OCI-LY7 (cell line): ENCODE measurements at regions not wholly inside any gene's neighbourhood (a gene's known extent, or its start where the extent isn't known, plus 50 kb on each side); places are given as distances from the start of the nearest gene placed in this dataset.

Experiments
- BruUV-seq: library from RNA; stranded (reverse); fragments of 400-500 nt; replicated peaks from 2 replicates; lab custom pipeline; 2021; lab: Mats Ljungman, UMichigan
- CTCF ChIA-PET: fragments of 300-600 bp; sonication (Branson Sonifier 250); formaldehyde crosslinking; loops from one replicate; lab custom pipeline; 2022; ENCODE audit warnings: antibody characterized with exemption; ENCODE audit not compliant: unreplicated experiment; lab: Charles Lee
- POLR2A ChIA-PET: fragments of 300-600 bp; sonication (Branson Sonifier 250); formaldehyde crosslinking; loops from one replicate; lab custom pipeline; 2022; ENCODE audit warnings: antibody characterized with exemption; lab: Charles Lee
- DNase-seq: peaks from one replicate; pipeline ENCODE4 v3.0.0-alpha.2; 2015; ENCODE audit warnings: low spot score
- H2AFZ ChIP-seq: fragments of 200-600 bp; sonication (generic), shearing (Covaris generic); 2 replicates; pipeline ENCODE4 v1.6.1; 2014; ENCODE audit warnings: mild to moderate bottlenecking, antibody characterized with exemption, low read length, moderate library complexity
- H3K27ac ChIP-seq: fragments of 200-600 bp; sonication (generic); 2 replicates; pipeline ENCODE4 v1.5.1; 2014; ENCODE audit warnings: mixed run types, low read depth, mild to moderate bottlenecking, moderate library complexity, low read length, inconsistent platforms; ENCODE audit not compliant: poor library complexity, severe bottlenecking
- H3K36me3 ChIP-seq: fragments of 200-600 bp; sonication (generic); 2 replicates; pipeline ENCODE4 v1.6.1; 2014; ENCODE audit warnings: mild to moderate bottlenecking, antibody characterized with exemption, low read length, moderate library complexity, mixed read lengths; ENCODE audit not compliant: insufficient read depth
- H3K4me1 ChIP-seq: fragments of 200-600 bp; sonication (generic); 2 replicates; pipeline ENCODE4 v1.5.1; 2014; ENCODE audit warnings: mild to moderate bottlenecking, low read length; ENCODE audit not compliant: insufficient read depth, poor library complexity, severe bottlenecking
- H3K4me2 ChIP-seq: fragments of 200-600 bp; sonication (generic); 2 replicates; pipeline ENCODE4 v1.6.1; 2014; ENCODE audit warnings: mild to moderate bottlenecking, low read length
- H3K4me3 ChIP-seq: fragments of 200-600 bp; sonication (generic); 2 replicates; pipeline ENCODE4 v1.5.1; 2014; ENCODE audit warnings: mild to moderate bottlenecking, low read depth, low read length; ENCODE audit not compliant: poor library complexity, severe bottlenecking
- H3K79me2 ChIP-seq: fragments of 200-600 bp; sonication (generic); 2 replicates; pipeline ENCODE4 v1.6.1; 2016; ENCODE audit warnings: low read depth, mild to moderate bottlenecking, low read length, moderate library complexity, mixed read lengths; ENCODE audit not compliant: insufficient read depth
- H3K9me2 ChIP-seq: fragments of 200-600 bp; sonication (generic); 2 replicates; pipeline ENCODE4 v1.6.1; 2016; ENCODE audit warnings: mild to moderate bottlenecking, low read length, mixed read lengths; ENCODE audit not compliant: insufficient read depth
- H3K9me3 ChIP-seq: fragments of 200-600 bp; sonication (generic); 2 replicates; pipeline ENCODE4 v1.6.1; 2014; ENCODE audit warnings: mild to moderate bottlenecking, mixed run types, low read length, mixed read lengths
- H4K20me1 ChIP-seq: fragments of 200-600 bp; sonication (generic); 2 replicates; pipeline ENCODE4 v1.6.1; 2014; ENCODE audit warnings: mild to moderate bottlenecking, antibody characterized with exemption, low read length, moderate library complexity, mixed read lengths; ENCODE audit not compliant: insufficient read depth
- CTCF ChIP-seq: fragments of 200-600 bp; sonication (generic); conservative IDR thresholded peaks from 2 replicates; pipeline ENCODE4 v1.5.1; 2014; ENCODE audit warnings: mild to moderate bottlenecking, antibody characterized with exemption, low read length, moderate library complexity, mixed read lengths
- EZH2phosphoT487 ChIP-seq: fragments of 200-600 bp; sonication (generic); IDR thresholded peaks from 2 replicates; pipeline ENCODE4 v1.6.1; 2018; ENCODE audit warnings: low read depth, borderline replicate concordance, mild to moderate bottlenecking, mixed run types, antibody characterized with exemption, low read length, moderate library complexity, mixed read lengths
- intact Hi-C: fragments of 100-400 bp; cut with micrococcal nuclease; formaldehyde crosslinking; loops from one replicate; pipeline ENCODE4 v1.10.0; 2022; ENCODE audit not compliant: unreplicated experiment

GRCh38 chr20:48562586-48563116, 265.1 kb downstream of the PREX1 start:
- H3K4me3 ChIP-seq, result no peak overlapping the region
- no peaks in the 10 kb centered on the region for H3K36me3 ChIP-seq
- no peaks in the 10 kb centered on the region for H3K4me1 ChIP-seq
- intact Hi-C loops, result no loop called here
- no peaks in the 10 kb centered on the region for H4K20me1 ChIP-seq
- H3K79me2 ChIP-seq, result no peaks in the 10 kb centered on the region
- CTCF ChIA-PET, result no interaction called here
- no peak for DNase-seq
- POLR2A ChIA-PET, result no interaction called here
- no peaks in the 10 kb centered on the region for H3K9me2 ChIP-seq
- no peak for TF ChIP-seq CTCF
- no peak for TF ChIP-seq EZH2phosphoT487
- H3K27ac ChIP-seq, result no peak overlapping the region
- H3K9me3 ChIP-seq, result no peaks in the 10 kb centered on the region
- no TSS peak for BruUV-seq
- H2AFZ ChIP-seq, result no peak overlapping the region
- no peak overlapping the region for H3K4me2 ChIP-seq

GRCh38 chr20:48558906-48559305, 268.9 kb downstream of the PREX1 start:
- DNase-seq, result no peak
- no TSS peak for BruUV-seq

More at GRCh38 chr20:48558906-48559305, 268.9 kb downstream of the PREX1 start:
- no peaks in the 10 kb centered on the region for H3K9me3 ChIP-seq
- intact Hi-C loops, result no loop called here
- H2AFZ ChIP-seq, result no peak overlapping the region
- H3K4me1 ChIP-seq, result no peaks in the 10 kb centered on the region
- no peak overlapping the region for H3K4me2 ChIP-seq
- H3K27ac ChIP-seq, result no peak overlapping the region
- POLR2A ChIA-PET, result interaction anchor here (0.6 kb wide), 1 partner anchor 604 kb away, joined by 5 read pairs; no protein-coding TSS in a partner anchor
- no peaks in the 10 kb centered on the region for H3K9me2 ChIP-seq
- H4K20me1 ChIP-seq, result no peaks in the 10 kb centered on the region; the same call in 1 of the 2 replicates
- H3K36me3 ChIP-seq, result no peaks in the 10 kb centered on the region
- TF ChIP-seq CTCF (no peak), EZH2phosphoT487 (no peak)
- CTCF ChIA-PET, result interaction anchor here (0.7 kb wide), 1 partner anchor 1412 kb away, joined by 4 read pairs; no protein-coding TSS in a partner anchor
- no peak overlapping the region for H3K4me3 ChIP-seq
- H3K79me2 ChIP-seq, result no peaks in the 10 kb centered on the region
